Upper lobe of left lung (tissue), 6 donors: ENCODE measurements at regions not wholly inside any gene's neighbourhood (a gene's known extent, or its start where the extent isn't known, plus 50 kb on each side); places are given as distances from the start of the nearest gene placed in this dataset.

Experiments
- ATAC-seq, 2 donors: fragments of 200-7000 bp; cut with Tn5 transposase; one replicate each; pipeline ENCODE4 v1.9.1; 2022; ENCODE audit warnings: mild to moderate bottlenecking in 2 of 2, moderate library complexity in 2 of 2; ENCODE audit not compliant: low FRiP score in 2 of 2
- DNase-seq, 2 donors: peaks; one replicate each; pipeline ENCODE4 v3.0.0-alpha.2; 2019 to 2020
- H3K27ac ChIP-seq, 4 donors: fragments of 200-600 bp; sonication (generic); one replicate each; pipeline ENCODE4 v1.5.1; 2016 to 2019
- H3K27me3 ChIP-seq, 4 donors: fragments of 200-600 bp; sonication (generic); one replicate each; pipeline ENCODE4 v1.5.1; 2017 to 2019
- H3K36me3 ChIP-seq, 4 donors: fragments of 200-600 bp; sonication (generic); one replicate each; pipeline ENCODE4 v1.5.1; 2016 to 2019
- H3K4me1 ChIP-seq, 4 donors: fragments of 200-600 bp; sonication (generic); one replicate each; pipeline ENCODE4 v1.5.1; 2018 to 2019
- H3K4me3 ChIP-seq, 4 donors: fragments of 200-600 bp; sonication (generic); one replicate each; pipeline ENCODE4 v1.5.1; 2017 to 2019; ENCODE audit warnings: mild to moderate bottlenecking in 2 of 4, moderate library complexity in 1 of 4
- H3K9me3 ChIP-seq, 4 donors: fragments of 200-600 bp; sonication (generic); one replicate each; pipeline ENCODE4 v1.5.1; 2018 to 2019
- EP300 ChIP-seq, 4 donors: sonication (generic); formaldehyde crosslinking; IDR thresholded peaks; one replicate each; pipeline ENCODE4 v1.5.1; 2017; ENCODE audit warnings: antibody characterized with exemption in 4 of 4, control low read depth in 2 of 4
- POLR2A ChIP-seq, 4 donors: fragments of 450-650 bp; IDR thresholded peaks; one replicate each; pipeline ENCODE4 v1.5.1; 2016 to 2017; ENCODE audit warnings: antibody characterized with exemption in 4 of 4, mild to moderate bottlenecking in 2 of 4
- POLR2AphosphoS5 ChIP-seq, 2 donors: sonication (generic); formaldehyde crosslinking; IDR thresholded peaks; one replicate each; pipeline ENCODE4 v1.5.1; 2017; ENCODE audit warnings: antibody characterized with exemption in 2 of 2
- WGBS, 2 donors: methylation state at CpG; one replicate each; pipeline ENCODE4 v1.1.5; 2017 to 2018; 5-methylcytosine and 5-hydroxymethylcytosine counted together
- TF ChIP-seq, protein P1 (sequence below), 6 experiments: fragments of 450-650 bp in 4 of 6; fragments of 200-600 bp in 2 of 6; sonication (generic) in 2 of 6; IDR thresholded peaks; one replicate each; pipeline ENCODE4 v1.5.1; 2016 to 2019; ENCODE audit warnings: antibody characterized with exemption in 6 of 6
- donor health status: DM: no; HTN: no; CAD: no; lungs with moderate emphysema.
- donor health status: DM: no; HTN: yes; CAD: no; lungs with severe emphysema.

DNA sequence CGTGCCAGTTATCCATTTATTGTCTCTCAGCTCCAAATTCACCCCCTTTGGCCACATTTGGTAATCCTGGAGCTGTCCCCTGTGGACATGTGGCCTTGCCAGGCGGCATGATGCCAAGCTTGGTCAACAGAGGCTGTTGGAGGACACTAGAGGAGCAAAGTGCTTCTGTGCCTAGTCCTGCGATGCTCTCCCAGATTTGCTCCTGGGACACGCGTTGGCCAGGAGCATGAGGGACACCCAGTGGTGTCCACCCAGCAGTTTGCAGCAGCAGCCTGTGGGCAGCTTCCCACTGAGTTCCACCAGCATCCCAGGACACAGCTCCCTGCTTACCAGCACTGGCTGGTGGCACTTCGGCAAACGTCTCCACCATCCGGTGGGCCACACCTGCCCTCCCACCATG is 55.5 kb upstream of the STEAP1B start:
- no peaks in the 10 kb centered on the region for H3K27me3 ChIP-seq
- DNase-seq, result peak in 1 of 2 donors; percentile 24
- WGBS, 2 donors, result 85 to 87% methylated on average over 6 to 8 of the region's 8 CpGs
- TF ChIP-seq, protein P1, sequence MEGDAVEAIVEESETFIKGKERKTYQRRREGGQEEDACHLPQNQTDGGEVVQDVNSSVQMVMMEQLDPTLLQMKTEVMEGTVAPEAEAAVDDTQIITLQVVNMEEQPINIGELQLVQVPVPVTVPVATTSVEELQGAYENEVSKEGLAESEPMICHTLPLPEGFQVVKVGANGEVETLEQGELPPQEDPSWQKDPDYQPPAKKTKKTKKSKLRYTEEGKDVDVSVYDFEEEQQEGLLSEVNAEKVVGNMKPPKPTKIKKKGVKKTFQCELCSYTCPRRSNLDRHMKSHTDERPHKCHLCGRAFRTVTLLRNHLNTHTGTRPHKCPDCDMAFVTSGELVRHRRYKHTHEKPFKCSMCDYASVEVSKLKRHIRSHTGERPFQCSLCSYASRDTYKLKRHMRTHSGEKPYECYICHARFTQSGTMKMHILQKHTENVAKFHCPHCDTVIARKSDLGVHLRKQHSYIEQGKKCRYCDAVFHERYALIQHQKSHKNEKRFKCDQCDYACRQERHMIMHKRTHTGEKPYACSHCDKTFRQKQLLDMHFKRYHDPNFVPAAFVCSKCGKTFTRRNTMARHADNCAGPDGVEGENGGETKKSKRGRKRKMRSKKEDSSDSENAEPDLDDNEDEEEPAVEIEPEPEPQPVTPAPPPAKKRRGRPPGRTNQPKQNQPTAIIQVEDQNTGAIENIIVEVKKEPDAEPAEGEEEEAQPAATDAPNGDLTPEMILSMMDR (IDR thresholded peaks at IDR 0.05), result no peak
- TF ChIP-seq POLR2A (IDR thresholded peaks at IDR 0.05) (no peak), POLR2AphosphoS5 (IDR thresholded peaks at IDR 0.05) (no peak), EP300 (IDR thresholded peaks at IDR 0.05) (no peak)
- H3K27ac ChIP-seq, result no peak overlapping the region
- H3K4me3 ChIP-seq, result no peak overlapping the region
- H3K36me3 ChIP-seq, result no peaks in the 10 kb centered on the region
- no peaks in the 10 kb centered on the region for H3K9me3 ChIP-seq
- peaks cover 0 to 10% (median 5%) of the 10 kb centered on the region in 4 donors for H3K4me1 ChIP-seq
- no peak for ATAC-seq

DNA sequence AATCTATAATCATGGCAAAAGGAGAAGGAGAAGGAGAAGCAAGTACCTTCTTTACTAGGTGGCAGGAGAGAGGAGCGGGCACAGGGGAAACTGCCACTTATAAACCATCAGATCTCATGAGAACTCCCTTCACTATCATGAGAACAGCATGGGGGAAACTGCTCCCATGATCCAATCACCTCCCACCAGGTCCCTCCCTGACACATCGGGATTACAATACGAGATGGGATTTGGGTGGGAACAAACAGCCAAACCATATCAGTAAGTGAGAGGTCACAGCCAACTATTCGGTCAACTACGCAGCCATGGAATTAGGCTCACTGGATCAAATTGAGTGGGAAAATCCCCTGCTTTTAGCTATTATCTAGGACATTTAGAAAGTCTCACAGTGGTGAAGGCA is 54.2 kb upstream of the STEAP1B start:
- no peak for DNase-seq
- no peaks in the 10 kb centered on the region for H3K9me3 ChIP-seq
- WGBS, 2 donors, result 87 to 89% methylated on average over 5 of the region's 5 CpGs

DNA sequence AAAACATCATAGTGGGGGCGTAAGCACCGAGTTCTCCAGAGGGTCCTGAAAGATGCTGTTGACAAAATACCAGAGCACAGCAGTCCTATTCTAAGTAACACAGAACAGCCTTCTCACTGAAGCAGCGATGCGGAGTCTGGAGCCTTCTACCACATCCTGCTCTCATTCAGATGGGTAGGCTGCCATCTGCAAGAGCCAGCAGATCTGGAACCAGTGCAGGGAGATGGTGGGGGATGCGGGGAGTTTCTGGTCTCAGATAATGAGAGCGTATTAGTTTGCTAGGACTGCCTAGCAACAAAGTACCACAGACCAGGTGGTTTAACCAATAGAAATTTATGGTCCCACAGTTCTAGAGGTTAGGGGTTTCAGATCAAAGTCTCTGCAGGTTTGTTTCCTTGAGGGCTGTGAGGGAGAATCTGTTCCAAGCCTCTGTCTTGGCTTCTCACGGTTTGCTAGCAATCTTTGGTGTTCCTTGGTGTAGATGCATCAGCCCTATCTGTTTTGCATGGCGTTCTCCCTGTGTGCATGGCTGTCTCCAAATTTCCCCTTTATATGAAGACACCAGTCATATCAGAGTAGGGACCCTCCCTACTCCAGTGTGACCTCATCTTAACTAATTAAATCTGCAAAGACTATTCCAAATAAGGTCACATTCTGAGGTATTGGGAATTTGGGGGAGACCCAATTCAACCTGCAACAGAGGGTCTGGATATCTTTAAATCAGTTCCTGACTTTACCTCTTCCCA is 52.0 kb upstream of the STEAP1B start:
- ATAC-seq (no peak), DNase-seq (no peak)
- H3K27me3 ChIP-seq, result peaks cover 0 to 10% (median 2%) of the 10 kb centered on the region in 4 donors
- WGBS, 2 donors, result 87 to 90% methylated on average over 8 of the region's 8 CpGs
- no peaks in the 10 kb centered on the region for H3K36me3 ChIP-seq
- H3K9me3 ChIP-seq, result no peaks in the 10 kb centered on the region
- peaks cover 8 to 15% (median 11%) of the 10 kb centered on the region in 4 donors for H3K4me1 ChIP-seq
- H3K27ac ChIP-seq, result no peak overlapping the region
- TF ChIP-seq POLR2A (IDR thresholded peaks at IDR 0.05) (no peak), EP300 (IDR thresholded peaks at IDR 0.05) (no peak), POLR2AphosphoS5 (IDR thresholded peaks at IDR 0.05) (no peak)
- TF ChIP-seq, protein P1 (IDR thresholded peaks at IDR 0.05), result no peak
- H3K4me3 ChIP-seq, result no peak overlapping the region

More for the DNA sequence above, 54.2 kb upstream of the STEAP1B start:
- peaks cover 8 to 14% (median 11%) of the 10 kb centered on the region in 4 donors for H3K4me1 ChIP-seq
- no peak overlapping the region for H3K27ac ChIP-seq
- H3K4me3 ChIP-seq, result no peak overlapping the region
- ATAC-seq, result no peak
- TF ChIP-seq POLR2AphosphoS5 (IDR thresholded peaks at IDR 0.05) (no peak), POLR2A (IDR thresholded peaks at IDR 0.05) (no peak), EP300 (IDR thresholded peaks at IDR 0.05) (no peak)
- TF ChIP-seq, protein P1 (IDR thresholded peaks at IDR 0.05), result no peak
- H3K27me3 ChIP-seq, result peaks cover 0 to 8% (median 2%) of the 10 kb centered on the region in 4 donors
- no peaks in the 10 kb centered on the region for H3K36me3 ChIP-seq

DNA sequence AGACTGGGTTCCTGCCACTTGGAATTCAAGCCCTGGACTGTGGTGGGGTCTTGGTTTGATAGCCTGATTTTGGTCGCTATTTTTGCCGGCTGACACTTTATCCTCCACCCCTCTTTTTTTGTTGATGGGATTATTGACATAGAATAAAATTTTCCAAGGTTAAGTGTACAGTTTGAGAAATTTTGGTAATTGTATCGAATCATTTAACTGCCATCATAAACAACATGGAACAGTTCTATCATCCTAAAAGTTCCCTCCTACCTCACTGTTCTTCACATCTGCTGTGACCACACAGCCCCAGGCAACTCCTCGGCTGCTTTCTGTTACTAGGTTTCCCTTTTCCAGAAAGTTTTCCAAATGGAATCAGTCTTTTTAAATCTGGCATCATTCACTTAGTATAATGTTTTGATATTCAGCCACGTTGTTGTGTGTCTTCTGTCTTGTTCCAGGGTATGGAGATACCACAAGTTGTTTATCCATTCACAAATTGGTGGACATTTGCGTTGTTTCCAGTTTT is 50.6 kb upstream of the STEAP1B start:
- ATAC-seq (no peak), DNase-seq (no peak)
- Histone ChIP-seq H3K36me3 (no peaks in the 10 kb centered on the region), H3K4me3 (peak overlapping the region in 1 of 4 donors; percentile 21), H3K9me3 (no peaks in the 10 kb centered on the region), H3K27ac (no peak overlapping the region), H3K4me1 (peaks cover 8 to 15% (median 11%) of the 10 kb centered on the region in 4 donors), H3K27me3 (peaks cover 0 to 10% (median 2%) of the 10 kb centered on the region in 4 donors)
- TF ChIP-seq, protein P1 (IDR thresholded peaks at IDR 0.05), result no peak
- WGBS, 2 donors, result 45 to 52% methylated on average over 6 of the region's 6 CpGs
